ENCODE measurements at regions not wholly inside any gene's neighbourhood (a gene's known extent, or its start where the extent isn't known, plus 50 kb on each side); places are given as distances from the start of the nearest gene placed in this dataset.

GRCh38 chr2:126836761-126837679, 61.7 kb upstream of the TEX51 start:
- H3K4ac ChIP-seq (ENCODE audit: low read depth in 1 of 2, low read length in 2 of 2), result no peak overlapping the region
- peaks cover 0 to 5% of the 10 kb centered on the region in 2 experiments for H3K27me3 ChIP-seq (ENCODE audit: control insufficient read depth in 1 of 2, insufficient read depth in 1 of 2, low read length in 2 of 2)
- no peak overlapping the region for H2AK5ac ChIP-seq (ENCODE audit: low read length, severe bottlenecking)
- no peak overlapping the region for H3K4me2 ChIP-seq (ENCODE audit: low read length, poor library complexity, severe bottlenecking)
- no peak overlapping the region for H4K8ac ChIP-seq (ENCODE audit: low read length)
- no peak overlapping the region for H2AFZ ChIP-seq (ENCODE audit: low read depth, low read length)
- H3K79me1 ChIP-seq (replicated peaks; ENCODE audit: low read length, poor library complexity, severe bottlenecking), result no peaks in the 10 kb centered on the region
- H3K27ac ChIP-seq (ENCODE audit: low read length, poor library complexity, severe bottlenecking), result no peak overlapping the region
- no peak for DNase-seq
- no peak overlapping the region for H3K14ac ChIP-seq (ENCODE audit: low read length in 2 of 2)
- H2BK12ac ChIP-seq (ENCODE audit: low read length in 2 of 2), result no peak overlapping the region
- H2BK5ac ChIP-seq (ENCODE audit: low read depth, low read length, poor library complexity, severe bottlenecking), result no peak overlapping the region
- H3K9me3 ChIP-seq (ENCODE audit: control insufficient read depth, low read length), result no peaks in the 10 kb centered on the region
- H3K18ac ChIP-seq (ENCODE audit: low read depth in 1 of 2, low read length in 2 of 2), result no peak overlapping the region
- no peak overlapping the region for H2BK120ac ChIP-seq (ENCODE audit: low read depth, low read length)
- no peak overlapping the region for H3K4me3 ChIP-seq (ENCODE audit: insufficient read depth in 1 of 2, low read depth in 1 of 2, low read length in 2 of 2)
- H4K91ac ChIP-seq (ENCODE audit: low read length), result no peak overlapping the region
- no peak overlapping the region for H2BK15ac ChIP-seq (ENCODE audit: low read depth, poor library complexity, severe bottlenecking)
- no peak overlapping the region for H3K9ac ChIP-seq (ENCODE audit: low read length)
- H3K23ac ChIP-seq (ENCODE audit: low read length in 2 of 2), result no peak overlapping the region
- no peaks in the 10 kb centered on the region for H3K36me3 ChIP-seq (ENCODE audit: control insufficient read depth in 1 of 2, insufficient read depth in 2 of 2, low read depth in 1 of 2, low read length in 2 of 2)
- WGBS, result 91% methylated on average over 20 of the region's 20 CpGs
- no peaks in the 10 kb centered on the region for H3K4me1 ChIP-seq (ENCODE audit: control insufficient read depth, insufficient read depth, low read depth, low read length)

- Histone ChIP-seq H4K8ac (ENCODE audit: low read length) (no peak overlapping the region), H2BK5ac (ENCODE audit: low read depth, low read length, poor library complexity, severe bottlenecking) (no peak overlapping the region), H3K14ac (ENCODE audit: low read length in 2 of 2) (no peak overlapping the region), H2AFZ (ENCODE audit: low read depth, low read length) (no peak overlapping the region), H3K36me3 (ENCODE audit: control insufficient read depth in 1 of 2, insufficient read depth in 2 of 2, low read depth in 1 of 2, low read length in 2 of 2) (no peaks in the 10 kb centered on the region), H2BK15ac (ENCODE audit: low read depth, poor library complexity, severe bottlenecking) (no peak overlapping the region), H2AK5ac (ENCODE audit: low read length, severe bottlenecking) (no peak overlapping the region), H3K23ac (ENCODE audit: low read length in 2 of 2) (no peak overlapping the region), H3K4me3 (ENCODE audit: insufficient read depth in 1 of 2, low read depth in 1 of 2, low read length in 2 of 2) (no peak overlapping the region), H3K79me1 (replicated peaks; ENCODE audit: low read length, poor library complexity, severe bottlenecking) (no peaks in the 10 kb centered on the region), H3K4me1 (ENCODE audit: control insufficient read depth, insufficient read depth, low read depth, low read length) (no peaks in the 10 kb centered on the region), H2BK12ac (ENCODE audit: low read length in 2 of 2) (no peak overlapping the region), H3K4me2 (ENCODE audit: low read length, poor library complexity, severe bottlenecking) (no peak overlapping the region), H3K27ac (ENCODE audit: low read length, poor library complexity, severe bottlenecking) (no peak overlapping the region), H3K4ac (ENCODE audit: low read depth in 1 of 2, low read length in 2 of 2) (no peak overlapping the region), H2BK120ac (ENCODE audit: low read depth, low read length) (no peak overlapping the region), H3K27me3 (ENCODE audit: control insufficient read depth in 1 of 2, insufficient read depth in 1 of 2, low read length in 2 of 2) (peaks cover 0 to 5% of the 10 kb centered on the region in 2 experiments), H4K91ac (ENCODE audit: low read length) (no peak overlapping the region), H3K18ac (ENCODE audit: low read depth in 1 of 2, low read length in 2 of 2) (no peak overlapping the region), H3K9me3 (ENCODE audit: control insufficient read depth, low read length) (no peaks in the 10 kb centered on the region), H3K9ac (ENCODE audit: low read length) (no peak overlapping the region)
- DNase-seq, result no peak
- 66% methylated on average over 10 of the region's 11 CpGs for WGBS
Measured at GRCh38 chr2:126837966-126838715, 60.5 kb upstream of the TEX51 start.

- Histone ChIP-seq H3K4ac (ENCODE audit: low read depth in 1 of 2, low read length in 2 of 2) (no peak overlapping the region), H3K14ac (ENCODE audit: low read length in 2 of 2) (no peak overlapping the region), H3K27ac (ENCODE audit: low read length, poor library complexity, severe bottlenecking) (no peak overlapping the region), H3K9ac (ENCODE audit: low read length) (no peak overlapping the region), H3K18ac (ENCODE audit: low read depth in 1 of 2, low read length in 2 of 2) (no peak overlapping the region), H3K36me3 (ENCODE audit: control insufficient read depth in 1 of 2, insufficient read depth in 2 of 2, low read depth in 1 of 2, low read length in 2 of 2) (no peaks in the 10 kb centered on the region), H2BK5ac (ENCODE audit: low read depth, low read length, poor library complexity, severe bottlenecking) (no peak overlapping the region), H3K9me3 (ENCODE audit: control insufficient read depth, low read length) (no peaks in the 10 kb centered on the region), H4K8ac (ENCODE audit: low read length) (no peak overlapping the region), H2BK15ac (ENCODE audit: low read depth, poor library complexity, severe bottlenecking) (no peak overlapping the region), H3K79me1 (replicated peaks; ENCODE audit: low read length, poor library complexity, severe bottlenecking) (no peaks in the 10 kb centered on the region), H3K4me3 (ENCODE audit: insufficient read depth in 1 of 2, low read depth in 1 of 2, low read length in 2 of 2) (no peak overlapping the region), H3K4me1 (ENCODE audit: control insufficient read depth, insufficient read depth, low read depth, low read length) (no peaks in the 10 kb centered on the region), H3K23ac (ENCODE audit: low read length in 2 of 2) (no peak overlapping the region), H2AK5ac (ENCODE audit: low read length, severe bottlenecking) (no peak overlapping the region), H2BK12ac (ENCODE audit: low read length in 2 of 2) (no peak overlapping the region), H2BK120ac (ENCODE audit: low read depth, low read length) (no peak overlapping the region), H3K4me2 (ENCODE audit: low read length, poor library complexity, severe bottlenecking) (no peak overlapping the region), H2AFZ (ENCODE audit: low read depth, low read length) (no peak overlapping the region), H3K27me3 (ENCODE audit: control insufficient read depth in 1 of 2, insufficient read depth in 1 of 2, low read length in 2 of 2) (peaks cover 0 to 5% of the 10 kb centered on the region in 2 experiments), H4K91ac (ENCODE audit: low read length) (no peak overlapping the region)
- DNase-seq, result no peak
- WGBS, result 36% methylated on average over 3 of the region's 3 CpGs
Measured at GRCh38 chr2:126838716-126838985, 60.0 kb upstream of the TEX51 start.

- no peak overlapping the region for H2BK5ac ChIP-seq (ENCODE audit: low read depth, low read length, poor library complexity, severe bottlenecking)
- H3K4me1 ChIP-seq (ENCODE audit: control insufficient read depth, insufficient read depth, low read depth, low read length), result no peaks in the 10 kb centered on the region
- no peak overlapping the region for H4K91ac ChIP-seq (ENCODE audit: low read length)
- H3K27me3 ChIP-seq (ENCODE audit: control insufficient read depth in 1 of 2, insufficient read depth in 1 of 2, low read length in 2 of 2), result peaks cover 0 to 5% of the 10 kb centered on the region in 2 experiments
- H4K8ac ChIP-seq (ENCODE audit: low read length), result no peak overlapping the region
- no peaks in the 10 kb centered on the region for H3K9me3 ChIP-seq (ENCODE audit: control insufficient read depth, low read length)
- peak overlapping the region in 1 of 2 experiments; percentile 36 for H3K14ac ChIP-seq (ENCODE audit: low read length in 2 of 2)
- H3K36me3 ChIP-seq (ENCODE audit: control insufficient read depth in 1 of 2, insufficient read depth in 2 of 2, low read depth in 1 of 2, low read length in 2 of 2), result no peaks in the 10 kb centered on the region
- no peak overlapping the region for H3K4me2 ChIP-seq (ENCODE audit: low read length, poor library complexity, severe bottlenecking)
- H3K23ac ChIP-seq (ENCODE audit: low read length in 2 of 2), result no peak overlapping the region
- H3K27ac ChIP-seq (ENCODE audit: low read length, poor library complexity, severe bottlenecking), result no peak overlapping the region
- H2BK15ac ChIP-seq (ENCODE audit: low read depth, poor library complexity, severe bottlenecking), result no peak overlapping the region
- H3K9ac ChIP-seq (ENCODE audit: low read length), result no peak overlapping the region
- no peak overlapping the region for H3K4me3 ChIP-seq (ENCODE audit: insufficient read depth in 1 of 2, low read depth in 1 of 2, low read length in 2 of 2)
- H2BK120ac ChIP-seq (ENCODE audit: low read depth, low read length), result no peak overlapping the region
- H2AFZ ChIP-seq (ENCODE audit: low read depth, low read length), result no peak overlapping the region
- peak; percentile 7 for DNase-seq
- no peak overlapping the region for H2BK12ac ChIP-seq (ENCODE audit: low read length in 2 of 2)
- no peak overlapping the region for H2AK5ac ChIP-seq (ENCODE audit: low read length, severe bottlenecking)
- H3K18ac ChIP-seq (ENCODE audit: low read depth in 1 of 2, low read length in 2 of 2), result no peak overlapping the region
- H3K4ac ChIP-seq (ENCODE audit: low read depth in 1 of 2, low read length in 2 of 2), result no peak overlapping the region
- H3K79me1 ChIP-seq (replicated peaks; ENCODE audit: low read length, poor library complexity, severe bottlenecking), result no peaks in the 10 kb centered on the region
Measured at GRCh38 chr2:126839796-126840195, 58.9 kb upstream of the TEX51 start.
